Keratinocyte (primary cell): ENCODE measurements at regions not wholly inside any gene's neighbourhood (a gene's known extent, or its start where the extent isn't known, plus 50 kb on each side); places are given as distances from the start of the nearest gene placed in this dataset.

ENCODE experiments used
- DNase-seq: peaks from one replicate; pipeline ENCODE4 v3.0.0-alpha.2; 2011; ENCODE audit warnings: low read depth, missing footprints, low spot score
- FAIRE-seq: peaks from 2 replicates; lab custom pipeline; 2011; peaks lifted over from hg19 to GRCh38; lab: Jason Lieb, UNC
- H2AFZ ChIP-seq: 2 replicates; pipeline ENCODE4 v1.6.0; 2012; ENCODE audit warnings: low read length, control low read depth, inconsistent platforms; ENCODE audit not compliant: control insufficient read depth
- H3K27ac ChIP-seq: 2 replicates; pipeline ENCODE4 v1.5.1; 2011; ENCODE audit warnings: low read length; ENCODE audit not compliant: control insufficient read depth, insufficient read depth
- H3K27me3 ChIP-seq: 3 replicates; pipeline ENCODE4 v1.6.0; 2011; ENCODE audit warnings: low read length; ENCODE audit not compliant: control insufficient read depth, insufficient read depth; ENCODE audit errors: extremely low read depth
- H3K36me3 ChIP-seq, 2 experiments: 2 replicates in 1 of 2; 3 replicates in 1 of 2; pipeline ENCODE4 v1.5.1; 2011; ENCODE audit warnings: low read length in 2 of 2, mild to moderate bottlenecking in 1 of 2; ENCODE audit not compliant: control insufficient read depth in 2 of 2, insufficient read depth in 2 of 2; ENCODE audit errors: extremely low read depth in 1 of 2
- H3K4me1 ChIP-seq: 3 replicates; pipeline ENCODE4 v1.5.1; 2011; ENCODE audit warnings: low read length; ENCODE audit not compliant: control insufficient read depth, insufficient read depth; ENCODE audit errors: extremely low read depth
- H3K4me2 ChIP-seq: 3 replicates; pipeline ENCODE4 v1.6.0; 2011; ENCODE audit warnings: low read depth, low read length; ENCODE audit not compliant: control insufficient read depth, insufficient read depth; ENCODE audit errors: extremely low read depth
- H3K4me3 ChIP-seq, 3 experiments: fragments of 200-600 bp in 1 of 3; sonication (generic) in 1 of 3; 2 replicates in 2 of 3; 3 replicates in 1 of 3; pipeline ENCODE4 v1.5.1; 2011 to 2016; ENCODE audit warnings: low read length in 3 of 3, mild to moderate bottlenecking in 3 of 3, control low read depth in 2 of 3, inconsistent platforms in 1 of 3, low read depth in 1 of 3, mixed read lengths in 1 of 3, mixed run types in 1 of 3, moderate library complexity in 1 of 3; ENCODE audit not compliant: control insufficient read depth in 2 of 3, insufficient read depth in 2 of 3; ENCODE audit errors: extremely low read depth in 1 of 3
- H3K79me2 ChIP-seq: 2 replicates; pipeline ENCODE4 v1.6.0; 2012; ENCODE audit warnings: low read length; ENCODE audit not compliant: control insufficient read depth, insufficient read depth
- H3K9ac ChIP-seq: 3 replicates; pipeline ENCODE4 v1.6.0; 2011; ENCODE audit warnings: low read length; ENCODE audit not compliant: control insufficient read depth, insufficient read depth; ENCODE audit errors: extremely low read depth
- H3K9me1 ChIP-seq: 3 replicates; pipeline ENCODE4 v1.6.0; 2011; ENCODE audit warnings: low read length; ENCODE audit not compliant: control insufficient read depth, insufficient read depth; ENCODE audit errors: extremely low read depth
- H3K9me3 ChIP-seq: 2 replicates; pipeline ENCODE4 v1.5.1; 2012; ENCODE audit warnings: low read depth, low read length; ENCODE audit not compliant: control insufficient read depth
- H4K20me1 ChIP-seq: 3 replicates; pipeline ENCODE4 v1.6.0; 2011; ENCODE audit warnings: low read length; ENCODE audit not compliant: control insufficient read depth, insufficient read depth; ENCODE audit errors: extremely low read depth
- CTCF ChIP-seq, 3 experiments: IDR thresholded peaks in 1 of 3; conservative IDR thresholded peaks in 1 of 3; optimal IDR thresholded peaks in 1 of 3; 2 replicates in 2 of 3; 3 replicates in 1 of 3; pipeline versions ENCODE3 to v1.5.1; 2011; ENCODE audit warnings: low read length in 3 of 3, mild to moderate bottlenecking in 3 of 3, moderate library complexity in 2 of 3, control low read depth in 1 of 3, inconsistent platforms in 1 of 3; ENCODE audit not compliant: insufficient read depth in 2 of 3; ENCODE audit errors: extremely low read depth in 1 of 3
- EZH2 ChIP-seq: IDR thresholded peaks from one replicate; pipeline ENCODE4 v1.6.1; 2012; ENCODE audit warnings: inconsistent platforms, mild to moderate bottlenecking, low read length, moderate library complexity
- dilution Hi-C: fragments of 300-500 bp; cut with MboI; formaldehyde crosslinking; loops from one replicate; pipeline ENCODE4 v1.7.0; 2020; ENCODE audit warnings: low sequenced_read_pairs; ENCODE audit not compliant: extremely low pct_ligation_motif_present

- dilution Hi-C loops, result no loop called here
These were observed 195.0 kb upstream of the MAF start for GRCh38 chr16:79795556-79795955.

GRCh38 chr16:79794941-79795340, 194.4 kb upstream of the MAF start:
- H3K9me3 ChIP-seq, result no peaks in the 10 kb centered on the region
- H3K4me1 ChIP-seq, result peaks cover 18% of the 10 kb centered on the region
- no peaks in the 10 kb centered on the region for H3K27me3 ChIP-seq
- DNase-seq, result no peak
- H3K36me3 ChIP-seq, result no peaks in the 10 kb centered on the region
- H3K27ac ChIP-seq, result no peak overlapping the region
- dilution Hi-C loops, result no loop called here
- peak; percentile 13 for FAIRE-seq
- H2AFZ ChIP-seq, result peak overlapping the region; percentile 86
- no peaks in the 10 kb centered on the region for H4K20me1 ChIP-seq
- H3K9me1 ChIP-seq, result no peaks in the 10 kb centered on the region
- TF ChIP-seq CTCF (optimal IDR thresholded peaks at IDR 0.05 in 1 of 3, IDR thresholded peaks at IDR 0.05 in 1 of 3, conservative IDR thresholded peaks at IDR 0.05 in 1 of 3; ENCODE audit: extremely low read depth in 1 of 3, insufficient read depth in 2 of 3, low read length in 3 of 3), result no peak
- TF ChIP-seq EZH2, result no peak
- no peak overlapping the region for H3K9ac ChIP-seq
- H3K4me2 ChIP-seq, result peak overlapping the region; percentile 35
- no peaks in the 10 kb centered on the region for H3K79me2 ChIP-seq
- H3K4me3 ChIP-seq, result no peak overlapping the region

More at GRCh38 chr16:79795556-79795955, 195.0 kb upstream of the MAF start:
- H3K27me3 ChIP-seq, result no peaks in the 10 kb centered on the region
- H3K4me3 ChIP-seq, result no peak overlapping the region
- no peaks in the 10 kb centered on the region for H3K9me3 ChIP-seq
- no peaks in the 10 kb centered on the region for H3K79me2 ChIP-seq
- H4K20me1 ChIP-seq, result no peaks in the 10 kb centered on the region
- peak; percentile 36 for FAIRE-seq
- no peak for DNase-seq
- TF ChIP-seq EZH2 (no peak), CTCF (optimal IDR thresholded peaks at IDR 0.05 in 1 of 3, IDR thresholded peaks at IDR 0.05 in 1 of 3, conservative IDR thresholded peaks at IDR 0.05 in 1 of 3; ENCODE audit: extremely low read depth in 1 of 3, insufficient read depth in 2 of 3, low read length in 3 of 3) (no peak)
- no peaks in the 10 kb centered on the region for H3K36me3 ChIP-seq
- H3K4me1 ChIP-seq, result peaks cover 18% of the 10 kb centered on the region
- H2AFZ ChIP-seq, result peak overlapping the region; percentile 86
- H3K4me2 ChIP-seq, result peak overlapping the region; percentile 2
- no peak overlapping the region for H3K9ac ChIP-seq
- no peak overlapping the region for H3K27ac ChIP-seq
- no peaks in the 10 kb centered on the region for H3K9me1 ChIP-seq
